CD14-positive monocyte (primary cell): ENCODE measurements at regions not wholly inside any gene's neighbourhood (a gene's known extent, or its start where the extent isn't known, plus 50 kb on each side); places are given as distances from the start of the nearest gene placed in this dataset.

ENCODE experiments used
- DNase-seq, 3 donors: peaks; one replicate each; pipeline ENCODE4 v3.0.0-alpha.2; 2011 to 2022
- H2AFZ ChIP-seq: 2 replicates; pipeline ENCODE4 v1.6.0; 2012; ENCODE audit warnings: mild to moderate bottlenecking, low read depth, low read length, inconsistent platforms; ENCODE audit not compliant: insufficient read depth, poor library complexity, severe bottlenecking
- H3K27ac ChIP-seq, 2 donors: 1 replicate in 1 of 2; 2 replicates in 1 of 2; pipeline ENCODE4 v1.5.1; 2012 to 2013; ENCODE audit warnings: low read length in 2 of 2, control low read depth in 1 of 2, inconsistent platforms in 1 of 2, low read depth in 1 of 2, mild to moderate bottlenecking in 1 of 2
- H3K27me3 ChIP-seq, 2 donors: one replicate each; pipeline versions ENCODE4 v1.6.0 to v1.6.1; 2011 to 2013; ENCODE audit warnings: low read length in 2 of 2; ENCODE audit not compliant: control insufficient read depth in 2 of 2, insufficient read depth in 2 of 2
- H3K36me3 ChIP-seq, 2 donors: replicated peaks in 1 of 2; 1 replicate in 1 of 2; 2 replicates in 1 of 2; pipeline versions ENCODE4 v1.5.1 to v1.6.1; 2012 to 2013; ENCODE audit warnings: low read length in 2 of 2, control low read depth in 1 of 2, inconsistent platforms in 1 of 2, mild to moderate bottlenecking in 1 of 2; ENCODE audit not compliant: insufficient read depth in 2 of 2, control insufficient read depth in 1 of 2
- H3K4me1 ChIP-seq, 2 donors: 1 replicate in 1 of 2; 2 replicates in 1 of 2; pipeline versions ENCODE4 v1.5.1 to v1.6.1; 2012 to 2013; ENCODE audit warnings: low read length in 2 of 2, control low read depth in 1 of 2, inconsistent platforms in 1 of 2, mild to moderate bottlenecking in 1 of 2, moderate library complexity in 1 of 2; ENCODE audit not compliant: insufficient read depth in 2 of 2, control insufficient read depth in 1 of 2
- H3K4me2 ChIP-seq: replicated peaks from 2 replicates; pipeline ENCODE3; 2012; ENCODE audit warnings: low read length, moderate library complexity, mild to moderate bottlenecking; ENCODE audit not compliant: poor library complexity, severe bottlenecking; ENCODE audit errors: extremely low read depth
- H3K4me3 ChIP-seq, 3 experiments: fragments of 200-600 bp in 1 of 3; sonication (generic) in 1 of 3; replicated peaks in 1 of 3; 1 replicate in 2 of 3; 2 replicates in 1 of 3; pipeline ENCODE4 v1.5.1; 2011 to 2013; ENCODE audit warnings: low read length in 3 of 3, mild to moderate bottlenecking in 3 of 3, control low read depth in 2 of 3, low read depth in 2 of 3, inconsistent platforms in 1 of 3, moderate library complexity in 1 of 3
- H3K79me2 ChIP-seq: 2 replicates; pipeline ENCODE4 v1.6.0; 2012; ENCODE audit warnings: mild to moderate bottlenecking, control low read depth, inconsistent platforms, low read length, moderate library complexity; ENCODE audit not compliant: insufficient read depth
- H3K9ac ChIP-seq: 2 replicates; pipeline ENCODE4 v1.6.0; 2017; ENCODE audit warnings: low read length, mild to moderate bottlenecking; ENCODE audit not compliant: insufficient read depth, poor library complexity, severe bottlenecking
- H3K9me3 ChIP-seq, 2 donors: replicated peaks in 1 of 2; 1 replicate in 1 of 2; 2 replicates in 1 of 2; pipeline versions ENCODE4 v1.5.1 to v1.6.1; 2012 to 2013; ENCODE audit warnings: low read length in 2 of 2, control low read depth in 1 of 2; ENCODE audit not compliant: control insufficient read depth in 1 of 2, insufficient read depth in 1 of 2
- H4K20me1 ChIP-seq: 2 replicates; pipeline ENCODE4 v1.6.0; 2012; ENCODE audit warnings: mild to moderate bottlenecking, low read length, control low read depth, moderate library complexity; ENCODE audit not compliant: insufficient read depth
- H3K27ac Mint-ChIP-seq, 7 donors: one replicate each; pipeline ENCODE4 v1.8.0; 2020; ENCODE audit warnings: mild to moderate bottlenecking in 7 of 7, mixed read lengths in 7 of 7, moderate library complexity in 6 of 7, inconsistent platforms in 2 of 7
- H3K27me3 Mint-ChIP-seq, 3 donors: one replicate each; pipeline ENCODE4 v1.8.0; 2021 to 2022; ENCODE audit warnings: low read depth in 3 of 3, mild to moderate bottlenecking in 3 of 3, mixed read lengths in 3 of 3, moderate library complexity in 3 of 3, inconsistent platforms in 1 of 3
- H3K36me3 Mint-ChIP-seq, 2 donors: one replicate each; pipeline ENCODE4 v1.8.0; 2020; ENCODE audit warnings: mixed read lengths in 2 of 2, inconsistent platforms in 1 of 2, mild to moderate bottlenecking in 1 of 2
- H3K4me1 Mint-ChIP-seq: one replicate; pipeline ENCODE4 v1.8.0; 2020; ENCODE audit warnings: mild to moderate bottlenecking, mixed read lengths
- H3K4me3 Mint-ChIP-seq, 2 donors: one replicate each; pipeline ENCODE4 v1.8.0; 2020; ENCODE audit warnings: mild to moderate bottlenecking in 2 of 2, mixed read lengths in 2 of 2, moderate library complexity in 1 of 2
- H3K9me3 Mint-ChIP-seq, 7 donors: one replicate each; pipeline ENCODE4 v1.8.0; 2020 to 2022; ENCODE audit warnings: mixed read lengths in 7 of 7, mild to moderate bottlenecking in 6 of 7, moderate library complexity in 6 of 7, inconsistent platforms in 2 of 7
- CTCF ChIP-seq: fragments of 200-600 bp; IDR thresholded peaks from one replicate; pipeline ENCODE4 v1.8.0; 2022; ENCODE audit warnings: antibody characterized with exemption, mild to moderate bottlenecking
- WGBS: methylation state at CpG from one replicate; pipeline ENCODE4 v1.1.5; 2013; ENCODE audit warnings: missing lambda C conversion rate; ENCODE audit not compliant: insufficient coverage; 5-methylcytosine and 5-hydroxymethylcytosine counted together
- intact Hi-C, 2 donors: fragments of 100-400 bp; cut with micrococcal nuclease; formaldehyde crosslinking; loops; one replicate each; pipeline versions ENCODE4 v1.15.0 to v1.15.1; 2023

GRCh38 chr4:128718768-128719167 lies 90.7 kb upstream of the JADE1 start:
- WGBS = 80% methylated on average over 1 of the region's 1 CpG
- Histone ChIP-seq H3K27ac (no peak overlapping the region), H3K4me2 (no peak overlapping the region), H3K36me3 (no peaks in the 10 kb centered on the region), H3K9me3 (no peaks in the 10 kb centered on the region), H2AFZ (no peak overlapping the region), H4K20me1 (no peaks in the 10 kb centered on the region), H3K27me3 (no peaks in the 10 kb centered on the region), H3K4me1 (peaks cover 0 to 11% of the 10 kb centered on the region in 2 donors), H3K9ac (no peak overlapping the region), H3K79me2 (no peaks in the 10 kb centered on the region), H3K4me3 (no peak overlapping the region)
- Mint-ChIP-seq H3K9me3 (peaks cover 0 to 8% (median 5%) of the 10 kb centered on the region in 7 donors), H3K27ac (no peak overlapping the region), H3K36me3 (no peaks in the 10 kb centered on the region), H3K4me1 (peaks cover 10% of the 10 kb centered on the region), H3K27me3 (peaks cover 0 to 4% (median 2%) of the 10 kb centered on the region in 3 donors), H3K4me3 (no peak overlapping the region)
- TF ChIP-seq CTCF = no peak
- DNase-seq = no peak
- intact Hi-C loops = no loop called here

GRCh38 chr4:128716338-128716737 lies 93.2 kb upstream of the JADE1 start:
- Histone ChIP-seq H3K27me3 (no peaks in the 10 kb centered on the region), H3K4me1 (peaks cover 0 to 11% of the 10 kb centered on the region in 2 donors), H3K9me3 (no peaks in the 10 kb centered on the region), H3K79me2 (no peaks in the 10 kb centered on the region), H3K27ac (no peak overlapping the region), H3K36me3 (no peaks in the 10 kb centered on the region), H4K20me1 (no peaks in the 10 kb centered on the region), H3K4me2 (no peak overlapping the region), H2AFZ (no peak overlapping the region), H3K4me3 (no peak overlapping the region), H3K9ac (no peak overlapping the region)
- H3K27ac Mint-ChIP-seq = no peak overlapping the region
- no peak for DNase-seq
- H3K36me3 Mint-ChIP-seq = no peaks in the 10 kb centered on the region
- peaks cover 10% of the 10 kb centered on the region for H3K4me1 Mint-ChIP-seq
- peaks cover 0 to 17% (median 10%) of the 10 kb centered on the region in 7 donors for H3K9me3 Mint-ChIP-seq
- no peak overlapping the region for H3K4me3 Mint-ChIP-seq
- no peak for TF ChIP-seq CTCF
- intact Hi-C loops = no loop called here
- 90% methylated on average over 2 of the region's 4 CpGs for WGBS
- peaks cover 0 to 4% (median 2%) of the 10 kb centered on the region in 3 donors for H3K27me3 Mint-ChIP-seq
